Stimulated activated CD8-positive, alpha-beta memory T cell treated with anti-CD3 and anti-CD28 coated beads, Interleukin-4, amount 100 ng/mL, for 24 hours (primary cell): ENCODE measurements at regions not wholly inside any gene's neighbourhood (a gene's known extent, or its start where the extent isn't known, plus 50 kb on each side); places are given as distances from the start of the nearest gene placed in this dataset.

Source experiments
- DNase-seq: peaks from one replicate; pipeline ENCODE4 v3.0.0-alpha.2; 2020; ENCODE audit warnings: low read depth

GRCh38 chr10:31754803-31755624 is 173.6 kb downstream of the ARHGAP12 start:
- DNase-seq: no peak

- no peak for DNase-seq
These were observed 174.9 kb downstream of the ARHGAP12 start for GRCh38 chr10:31753681-31754080.

GRCh38 chr10:31752170-31752569 is 176.5 kb downstream of the ARHGAP12 start:
- DNase-seq: no peak

GRCh38 chr10:31751738-31752080 is 176.9 kb downstream of the ARHGAP12 start:
- DNase-seq: no peak

- DNase-seq: no peak
These were observed 177.4 kb downstream of the ARHGAP12 start for GRCh38 chr10:31751051-31751737.

- DNase-seq: no peak
These were observed 178.4 kb downstream of the ARHGAP12 start for GRCh38 chr10:31749981-31750840.

GRCh38 chr10:31749301-31749700 is 179.3 kb downstream of the ARHGAP12 start:
- DNase-seq: no peak

- DNase-seq: no peak
These were observed 182.8 kb downstream of the ARHGAP12 start for GRCh38 chr10:31745612-31746376.

GRCh38 chr10:31744025-31744424 is 184.6 kb downstream of the ARHGAP12 start:
- DNase-seq: no peak

- DNase-seq: no peak
These were observed 186.4 kb downstream of the ARHGAP12 start for GRCh38 chr10:31742255-31742654.

- DNase-seq: no peak
These were observed 187.2 kb downstream of the ARHGAP12 start for GRCh38 chr10:31741473-31741872.

- no peak for DNase-seq
These were observed 188.9 kb downstream of the ARHGAP12 start for GRCh38 chr10:31739711-31740110.

- no peak for DNase-seq
These were observed 189.5 kb downstream of the ARHGAP12 start for GRCh38 chr10:31739146-31739545.

GRCh38 chr10:31731711-31732110 is 196.9 kb downstream of the ARHGAP12 start:
- DNase-seq: no peak

GRCh38 chr10:31730776-31731175 is 197.9 kb downstream of the ARHGAP12 start:
- no peak for DNase-seq

- no peak for DNase-seq
These were observed 199.9 kb downstream of the ARHGAP12 start for GRCh38 chr10:31728698-31729224.

GRCh38 chr10:31725436-31725835 is 203.2 kb downstream of the ARHGAP12 start:
- DNase-seq: no peak

GRCh38 chr10:31724296-31724695 is 204.3 kb downstream of the ARHGAP12 start:
- no peak for DNase-seq

GRCh38 chr10:31723106-31723750 is 205.4 kb downstream of the ARHGAP12 start:
- DNase-seq: no peak

GRCh38 chr10:31721096-31721495 is 207.5 kb downstream of the ARHGAP12 start:
- no peak for DNase-seq

- no peak for DNase-seq
These were observed 208.1 kb downstream of the ARHGAP12 start for GRCh38 chr10:31720546-31720945.
